Heart right ventricle (tissue), 16 donors: ENCODE measurements at regions not wholly inside any gene's neighbourhood (a gene's known extent, or its start where the extent isn't known, plus 50 kb on each side); places are given as distances from the start of the nearest gene placed in this dataset.
A peak's percentile ranks its signal among the peaks of the same experiment; 100 is the strongest.

Source experiments
- ATAC-seq, 8 donors: fragments of 200-7000 bp; cut with Tn5 transposase; one replicate each; pipeline ENCODE4 v1.9.1; 2020; ENCODE audit warnings: mild to moderate bottlenecking in 8 of 8, moderate library complexity in 8 of 8, moderate number of reproducible peaks in 1 of 8
- DNase-seq, 2 donors: peaks; one replicate each; pipeline ENCODE4 v3.0.0-alpha.2; 2020
- H3K27ac ChIP-seq, 10 donors: fragments of 200-600 bp; sonication (generic) in 2 of 10; one replicate each; pipeline versions ENCODE4 v1.5.0 to v1.8.0; 2020 to 2022; ENCODE audit warnings: mild to moderate bottlenecking in 3 of 10
- H3K27me3 ChIP-seq, 7 donors: fragments of 200-600 bp; one replicate each; pipeline ENCODE4 v1.8.0; 2021 to 2022; ENCODE audit warnings: mild to moderate bottlenecking in 2 of 7
- H3K36me3 ChIP-seq, 9 donors: fragments of 200-600 bp; sonication (generic) in 1 of 9; one replicate each; pipeline versions ENCODE4 v1.5.0 to v1.8.0; 2020 to 2022; ENCODE audit warnings: mild to moderate bottlenecking in 2 of 9
- H3K4me1 ChIP-seq, 9 donors: fragments of 200-600 bp; sonication (generic) in 1 of 9; one replicate each; pipeline versions ENCODE4 v1.5.0 to v1.8.0; 2020 to 2022; ENCODE audit warnings: mild to moderate bottlenecking in 4 of 9
- H3K4me3 ChIP-seq, 10 donors: fragments of 200-600 bp; sonication (generic) in 2 of 10; one replicate each; pipeline versions ENCODE4 v1.5.0 to v1.8.0; 2020 to 2022; ENCODE audit warnings: mild to moderate bottlenecking in 7 of 10, moderate library complexity in 2 of 10
- H3K9me3 ChIP-seq, 11 donors: fragments of 200-600 bp in 10 of 11; sonication (generic) in 2 of 11; one replicate each; pipeline versions ENCODE4 v1.5.0 to v1.8.0; 2013 to 2022; ENCODE audit warnings: mild to moderate bottlenecking in 2 of 11, control low read depth in 1 of 11, moderate library complexity in 1 of 11
- WGBS, 2 donors: extraction: QIAGEN DNeasy Blood & Tissue Kit; methylation state at CpG; one replicate each; pipeline ENCODE4 v1.1.7; 2013; ENCODE audit warnings: inconsistent platforms in 1 of 2; 5-methylcytosine and 5-hydroxymethylcytosine counted together
- intact Hi-C, 10 donors: fragments of 100-400 bp; cut with DNase I; formaldehyde crosslinking; loops; one replicate each; pipeline versions ENCODE4 v1.11.1 to v1.14.2; 2022
- TF ChIP-seq, protein P1 (sequence below), 9 donors: fragments of 200-600 bp; sonication (generic) in 2 of 9; IDR thresholded peaks; one replicate each; pipeline versions ENCODE4 v1.5.0 to v1.8.0; 2021 to 2022; ENCODE audit warnings: antibody characterized with exemption in 9 of 9, mild to moderate bottlenecking in 5 of 9, moderate library complexity in 1 of 9
- donor health status: Arrhythmogenic right ventricular cardiomyopathy.
- donor health status: ischemic (EF 13 %, LVEDD 7.1; RV severe dilation, severe dysfunction).
- donor health status: healthy with polysubstance abuse.
- donor health status: DM: no; HTN: yes; CAD: no.
- donor health status: DM: no; HTN: no; CAD: no.
- donor health status: ischemic (EF 25% LVEDD 6.9; RV normal size, moderate dysfunction).
- donor health status: ischemic (EF 25% LVEDD 5.7; RV mildly dilated, moderate dysfunction).
- donor health status: healthy.
- donor health status: DM: yes; HTN: yes; CAD: no.
- donor health status: Ischemic cardiomyopathy.
- donor health status: ischemic (EF 35%, LVEDD 5.7; RV mildly dilated, moderate dysfunction).
- donor health status: nonischemic (EF 11% LVEDD 7.7; RV severe dilation, severe dysfunction).
- donor health status: DM: yes; HTN: yes; CAD: no.
- donor health status: PGD.
- donor health status: ischemic (EF 29% LVEDD 5.4; RV normal size, mild dysfunction).
- donor health status: nonischemic (EF 23%, LVEDD 6.1; RV moderate dilation, normal function).

GRCh38 chr2:5980450-5981190 lies 288.4 kb downstream of the SOX11 start:
- Histone ChIP-seq H3K9me3 (no peaks in the 10 kb centered on the region), H3K27me3 (peaks cover 0 to 47% (median 22%) of the 10 kb centered on the region in 7 donors), H3K36me3 (no peaks in the 10 kb centered on the region), H3K4me1 (peaks cover 0 to 8% (median 0%) of the 10 kb centered on the region in 9 donors), H3K4me3 (no peak overlapping the region), H3K27ac (no peak overlapping the region)
- WGBS, 2 donors = 55 to 67% methylated on average over 16 of the region's 16 CpGs
- intact Hi-C loops = no loop called here
- DNase-seq = no peak
- ATAC-seq = no peak
- TF ChIP-seq, protein P1, sequence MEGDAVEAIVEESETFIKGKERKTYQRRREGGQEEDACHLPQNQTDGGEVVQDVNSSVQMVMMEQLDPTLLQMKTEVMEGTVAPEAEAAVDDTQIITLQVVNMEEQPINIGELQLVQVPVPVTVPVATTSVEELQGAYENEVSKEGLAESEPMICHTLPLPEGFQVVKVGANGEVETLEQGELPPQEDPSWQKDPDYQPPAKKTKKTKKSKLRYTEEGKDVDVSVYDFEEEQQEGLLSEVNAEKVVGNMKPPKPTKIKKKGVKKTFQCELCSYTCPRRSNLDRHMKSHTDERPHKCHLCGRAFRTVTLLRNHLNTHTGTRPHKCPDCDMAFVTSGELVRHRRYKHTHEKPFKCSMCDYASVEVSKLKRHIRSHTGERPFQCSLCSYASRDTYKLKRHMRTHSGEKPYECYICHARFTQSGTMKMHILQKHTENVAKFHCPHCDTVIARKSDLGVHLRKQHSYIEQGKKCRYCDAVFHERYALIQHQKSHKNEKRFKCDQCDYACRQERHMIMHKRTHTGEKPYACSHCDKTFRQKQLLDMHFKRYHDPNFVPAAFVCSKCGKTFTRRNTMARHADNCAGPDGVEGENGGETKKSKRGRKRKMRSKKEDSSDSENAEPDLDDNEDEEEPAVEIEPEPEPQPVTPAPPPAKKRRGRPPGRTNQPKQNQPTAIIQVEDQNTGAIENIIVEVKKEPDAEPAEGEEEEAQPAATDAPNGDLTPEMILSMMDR (IDR thresholded peaks at IDR 0.05) = no peak

DNA sequence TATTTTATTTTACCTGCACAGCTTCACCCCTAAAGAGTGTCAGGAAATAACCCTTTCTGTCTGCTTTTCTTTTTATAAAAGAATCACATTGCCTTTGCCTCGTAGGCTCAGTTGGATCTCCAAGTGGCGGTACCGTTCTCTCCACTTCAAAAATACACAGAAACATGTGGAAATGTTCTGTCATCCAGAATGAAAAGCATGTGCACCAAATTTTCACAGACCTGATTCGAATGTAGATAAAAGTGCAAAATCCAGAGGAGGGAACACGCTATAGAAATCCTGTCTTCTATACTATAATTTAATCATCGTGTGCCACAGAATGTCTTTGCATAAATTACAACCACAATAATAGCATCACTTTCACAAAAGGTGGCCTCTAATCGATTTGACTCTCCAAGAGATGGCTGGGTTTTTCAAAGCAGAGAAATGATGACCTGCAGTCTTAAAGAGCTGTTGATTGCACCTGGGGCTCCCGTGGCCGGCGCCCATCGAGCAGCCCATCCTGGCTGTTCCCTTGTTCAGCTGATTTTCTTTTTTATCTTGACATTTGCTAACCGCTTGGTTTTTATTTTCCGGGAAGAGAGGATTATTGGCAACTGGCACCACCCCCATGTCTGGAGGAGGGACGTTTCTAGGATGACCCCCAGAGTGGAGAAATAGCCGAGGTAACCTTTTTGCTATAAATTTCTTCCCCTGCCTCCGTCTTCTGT lies 290.2 kb downstream of the SOX11 start:
- whole genome bisulfite sequencing, 2 donors = 83% methylated on average over 16 of the region's 16 CpGs

DNA sequence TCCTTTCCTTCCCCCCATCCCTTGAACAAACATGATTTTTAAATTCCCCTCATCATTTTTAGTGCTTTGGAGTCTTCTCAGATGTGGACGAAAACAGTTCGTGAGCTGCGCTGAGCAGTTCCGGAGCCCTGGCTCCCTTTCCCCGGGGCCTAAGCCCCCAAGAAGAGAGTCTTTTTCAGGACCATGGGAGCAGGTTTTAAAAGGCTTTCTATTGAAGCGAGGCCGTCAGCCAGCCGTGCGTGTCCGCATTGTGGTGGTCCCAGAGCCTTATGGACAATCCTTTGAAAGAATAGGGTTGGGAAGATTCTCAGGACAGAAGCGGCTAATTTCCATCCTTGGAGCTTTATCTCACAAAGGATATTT lies 290.7 kb downstream of the SOX11 start:
- no peak for DNase-seq
- ATAC-seq = no peak
- WGBS, 2 donors = 93 to 96% methylated on average over 11 of the region's 11 CpGs
- peaks cover 0 to 8% (median 0%) of the 10 kb centered on the region in 9 donors for H3K4me1 ChIP-seq
- TF ChIP-seq, protein P1 (IDR thresholded peaks at IDR 0.05) = no peak
- no peaks in the 10 kb centered on the region for H3K9me3 ChIP-seq
- no peaks in the 10 kb centered on the region for H3K36me3 ChIP-seq
- peaks cover 0 to 47% (median 22%) of the 10 kb centered on the region in 7 donors for H3K27me3 ChIP-seq
- no peak overlapping the region for H3K4me3 ChIP-seq
- no peak overlapping the region for H3K27ac ChIP-seq
- intact Hi-C loops = no loop called here

More for the DNA sequence above, 290.2 kb downstream of the SOX11 start:
- Histone ChIP-seq H3K27ac (no peak overlapping the region), H3K27me3 (peaks cover 0 to 47% (median 22%) of the 10 kb centered on the region in 7 donors), H3K4me1 (peaks cover 0 to 8% (median 0%) of the 10 kb centered on the region in 9 donors), H3K4me3 (peak overlapping the region in 1 of 10 donors; percentile 38), H3K36me3 (no peaks in the 10 kb centered on the region), H3K9me3 (no peaks in the 10 kb centered on the region)
- intact Hi-C loops = no loop called here
- DNase-seq (no peak), ATAC-seq (no peak)
- TF ChIP-seq, protein P1 (IDR thresholded peaks at IDR 0.05) = no peak

- no peak overlapping the region for H3K27ac ChIP-seq
- intact Hi-C loops = no loop called here
- no peaks in the 10 kb centered on the region for H3K36me3 ChIP-seq
- H3K4me3 ChIP-seq = no peak overlapping the region
- DNase-seq = no peak
- H3K27me3 ChIP-seq = peaks cover 0 to 47% (median 22%) of the 10 kb centered on the region in 7 donors
- ATAC-seq = no peak
- 81 to 86% methylated on average over 13 of the region's 13 CpGs for WGBS, 2 donors
- TF ChIP-seq, protein P1 (IDR thresholded peaks at IDR 0.05) = no peak
- peaks cover 0 to 8% (median 0%) of the 10 kb centered on the region in 9 donors for H3K4me1 ChIP-seq
- H3K9me3 ChIP-seq = no peaks in the 10 kb centered on the region
Measured at GRCh38 chr2:5983511-5984272, 291.5 kb downstream of the SOX11 start.
